WTC11 (cell line): ENCODE measurements at regions not wholly inside any gene's neighbourhood (a gene's known extent, or its start where the extent isn't known, plus 50 kb on each side); places are given as distances from the start of the nearest gene placed in this dataset.

Experiments used
- ATAC-seq: fragments of 200-7000 bp; cut with Tn5 transposase; 2 replicates; pipeline ENCODE4 v1.10.0; 2021; ENCODE audit warnings: mild to moderate bottlenecking, moderate library complexity
- CTCF ChIA-PET: fragments of 300-600 bp; sonication (Branson Sonifier 250); formaldehyde crosslinking; loops from one replicate; lab custom pipeline; 2021; ENCODE audit warnings: antibody characterized with exemption; lab: Charles Lee
- POLR2A ChIA-PET: fragments of 350-600 bp; sonication (Branson Sonifier 250); formaldehyde crosslinking; loops from one replicate; lab custom pipeline; 2021; ENCODE audit warnings: antibody characterized with exemption; lab: Charles Lee
- DNase-seq: peaks from one replicate; pipeline ENCODE4 v3.0.0; 2021; ENCODE audit warnings: low spot score
- H3K27ac Mint-ChIP-seq: 2 replicates; pipeline ENCODE4 v1.8.0; 2021; ENCODE audit warnings: mixed read lengths
- H3K27me3 Mint-ChIP-seq: 2 replicates; pipeline ENCODE4 v1.8.0; 2021; ENCODE audit warnings: low read depth, mild to moderate bottlenecking, moderate library complexity, mixed read lengths
- H3K36me3 Mint-ChIP-seq: 2 replicates; pipeline ENCODE4 v1.8.0; 2021; ENCODE audit warnings: mixed read lengths
- H3K4me1 Mint-ChIP-seq: 2 replicates; pipeline ENCODE4 v1.8.0; 2022; ENCODE audit warnings: mixed read lengths
- H3K4me3 Mint-ChIP-seq: 2 replicates; pipeline ENCODE4 v1.8.0; 2021; ENCODE audit warnings: mild to moderate bottlenecking, moderate library complexity, mixed read lengths
- H3K9me3 Mint-ChIP-seq: 2 replicates; pipeline ENCODE4 v1.8.0; 2021; ENCODE audit warnings: mixed read lengths
- ATF2 ChIP-seq: sonication (generic); formaldehyde crosslinking; IDR thresholded peaks from 2 replicates; pipeline ENCODE4 v1.8.1; 2022; ENCODE audit warnings: low read depth, missing genetic modification reagents, borderline replicate concordance
- ATF6 ChIP-seq: sonication (generic); formaldehyde crosslinking; IDR thresholded peaks from 2 replicates; pipeline ENCODE4 v1.8.1; 2023; ENCODE audit warnings: mild to moderate bottlenecking, missing genetic modification reagents
- CREM ChIP-seq: sonication (generic); formaldehyde crosslinking; IDR thresholded peaks from 2 replicates; pipeline ENCODE4 v1.8.1; 2022; ENCODE audit warnings: mild to moderate bottlenecking, missing genetic modification reagents, moderate library complexity
- CTCF ChIP-seq: fragments of 200-600 bp; IDR thresholded peaks from 2 replicates; pipeline ENCODE4 v1.8.0; 2022; ENCODE audit warnings: antibody characterized with exemption
- EMX1 ChIP-seq: fragments of 250-450 bp; sonication (Bioruptor Pico); IDR thresholded peaks from 2 replicates; pipeline ENCODE4 v1.8.0; 2021; ENCODE audit warnings: mild to moderate bottlenecking
- GABPB1 ChIP-seq: sonication (generic); formaldehyde crosslinking; IDR thresholded peaks from 2 replicates; pipeline ENCODE4 v1.8.1; 2023; ENCODE audit warnings: mild to moderate bottlenecking, missing genetic modification reagents
- JAZF1 ChIP-seq: fragments of 250-450 bp; sonication (Bioruptor Pico); IDR thresholded peaks from 2 replicates; pipeline ENCODE4 v1.9.0; 2021; ENCODE audit warnings: moderate library complexity, mild to moderate bottlenecking, inconsistent platforms
- JUN ChIP-seq: sonication (generic); formaldehyde crosslinking; IDR thresholded peaks from 2 replicates; pipeline ENCODE4 v1.8.0; 2023; ENCODE audit warnings: mild to moderate bottlenecking, missing genetic modification reagents
- MXD4 ChIP-seq: fragments of 250-450 bp; sonication (Bioruptor Pico); IDR thresholded peaks from 2 replicates; pipeline ENCODE4 v1.8.0; 2021; ENCODE audit warnings: mild to moderate bottlenecking, moderate library complexity, borderline replicate concordance
- NR2C2 ChIP-seq: sonication (generic); formaldehyde crosslinking; IDR thresholded peaks from 2 replicates; pipeline ENCODE4 v1.8.0; 2022; ENCODE audit warnings: mild to moderate bottlenecking, missing genetic modification reagents
- NR3C1 ChIP-seq: sonication (generic); formaldehyde crosslinking; conservative IDR thresholded peaks from 2 replicates; pipeline ENCODE4 v1.8.1; 2023; ENCODE audit warnings: low read depth, mild to moderate bottlenecking, missing genetic modification reagents
- ZBTB43 ChIP-seq: sonication (generic); formaldehyde crosslinking; IDR thresholded peaks from 2 replicates; pipeline ENCODE4 v1.8.1; 2023; ENCODE audit warnings: mild to moderate bottlenecking, missing genetic modification reagents
- ZNF121 ChIP-seq: sonication (generic); formaldehyde crosslinking; IDR thresholded peaks from 2 replicates; pipeline ENCODE4 v1.8.0; 2023; ENCODE audit warnings: missing genetic modification reagents
- ZNF317 ChIP-seq: sonication (generic); formaldehyde crosslinking; IDR thresholded peaks from 2 replicates; pipeline ENCODE4 v1.8.1; 2023; ENCODE audit warnings: low read depth, mild to moderate bottlenecking, moderate library complexity, missing genetic modification reagents, borderline replicate concordance
- ZNF396 ChIP-seq: fragments of 250-450 bp; sonication (Bioruptor Pico); IDR thresholded peaks from 2 replicates; pipeline ENCODE4 v1.8.0; 2021; ENCODE audit warnings: mild to moderate bottlenecking, moderate library complexity, borderline replicate concordance
- ZNF416 ChIP-seq: fragments of 250-450 bp; sonication (Bioruptor Pico); IDR thresholded peaks from 2 replicates; pipeline ENCODE4 v1.9.0; 2021; ENCODE audit warnings: mild to moderate bottlenecking, inconsistent platforms
- TF ChIP-seq, protein P1 (sequence below): fragments of 250-450 bp; sonication (Bioruptor Pico); IDR thresholded peaks from 2 replicates; pipeline ENCODE4 v1.9.0; 2021; ENCODE audit warnings: mild to moderate bottlenecking, borderline replicate concordance
- TF ChIP-seq, protein P2 (sequence below): sonication (generic); formaldehyde crosslinking; IDR thresholded peaks from 2 replicates; pipeline ENCODE4 v1.8.0; 2023; ENCODE audit warnings: missing genetic modification reagents
- TF ChIP-seq, protein P3 (sequence below): fragments of 250-450 bp; sonication (Bioruptor Pico); IDR thresholded peaks from 2 replicates; pipeline ENCODE4 v1.8.0; 2021; ENCODE audit warnings: mild to moderate bottlenecking

DNA sequence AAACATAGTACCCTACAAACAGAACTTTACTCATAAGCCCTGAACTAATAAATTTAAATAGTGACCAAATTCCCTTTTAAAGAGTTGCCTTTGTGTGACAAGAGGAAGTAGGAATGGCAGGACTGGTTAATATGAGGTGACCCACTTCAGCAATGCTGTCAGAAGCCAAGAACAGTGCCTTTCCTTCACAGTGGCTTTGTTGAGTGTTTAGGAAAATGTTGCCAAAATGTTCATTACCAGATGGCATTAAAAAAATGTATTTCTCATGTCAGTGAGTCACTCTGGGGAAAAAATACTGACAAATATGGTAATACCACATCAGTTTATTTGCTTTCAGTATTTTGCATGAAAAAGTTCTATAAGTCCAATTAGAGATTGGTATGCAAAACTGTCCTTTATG lies 103.3 kb downstream of the DIRAS2 start:
- no peak overlapping the region for H3K27ac Mint-ChIP-seq
- ATAC-seq (no peak), DNase-seq (no peak)
- TF ChIP-seq, protein P1, sequence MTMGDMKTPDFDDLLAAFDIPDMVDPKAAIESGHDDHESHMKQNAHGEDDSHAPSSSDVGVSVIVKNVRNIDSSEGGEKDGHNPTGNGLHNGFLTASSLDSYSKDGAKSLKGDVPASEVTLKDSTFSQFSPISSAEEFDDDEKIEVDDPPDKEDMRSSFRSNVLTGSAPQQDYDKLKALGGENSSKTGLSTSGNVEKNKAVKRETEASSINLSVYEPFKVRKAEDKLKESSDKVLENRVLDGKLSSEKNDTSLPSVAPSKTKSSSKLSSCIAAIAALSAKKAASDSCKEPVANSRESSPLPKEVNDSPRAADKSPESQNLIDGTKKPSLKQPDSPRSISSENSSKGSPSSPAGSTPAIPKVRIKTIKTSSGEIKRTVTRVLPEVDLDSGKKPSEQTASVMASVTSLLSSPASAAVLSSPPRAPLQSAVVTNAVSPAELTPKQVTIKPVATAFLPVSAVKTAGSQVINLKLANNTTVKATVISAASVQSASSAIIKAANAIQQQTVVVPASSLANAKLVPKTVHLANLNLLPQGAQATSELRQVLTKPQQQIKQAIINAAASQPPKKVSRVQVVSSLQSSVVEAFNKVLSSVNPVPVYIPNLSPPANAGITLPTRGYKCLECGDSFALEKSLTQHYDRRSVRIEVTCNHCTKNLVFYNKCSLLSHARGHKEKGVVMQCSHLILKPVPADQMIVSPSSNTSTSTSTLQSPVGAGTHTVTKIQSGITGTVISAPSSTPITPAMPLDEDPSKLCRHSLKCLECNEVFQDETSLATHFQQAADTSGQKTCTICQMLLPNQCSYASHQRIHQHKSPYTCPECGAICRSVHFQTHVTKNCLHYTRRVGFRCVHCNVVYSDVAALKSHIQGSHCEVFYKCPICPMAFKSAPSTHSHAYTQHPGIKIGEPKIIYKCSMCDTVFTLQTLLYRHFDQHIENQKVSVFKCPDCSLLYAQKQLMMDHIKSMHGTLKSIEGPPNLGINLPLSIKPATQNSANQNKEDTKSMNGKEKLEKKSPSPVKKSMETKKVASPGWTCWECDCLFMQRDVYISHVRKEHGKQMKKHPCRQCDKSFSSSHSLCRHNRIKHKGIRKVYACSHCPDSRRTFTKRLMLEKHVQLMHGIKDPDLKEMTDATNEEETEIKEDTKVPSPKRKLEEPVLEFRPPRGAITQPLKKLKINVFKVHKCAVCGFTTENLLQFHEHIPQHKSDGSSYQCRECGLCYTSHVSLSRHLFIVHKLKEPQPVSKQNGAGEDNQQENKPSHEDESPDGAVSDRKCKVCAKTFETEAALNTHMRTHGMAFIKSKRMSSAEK (CRISPR knock-in tag): no peak
- no peak for TF ChIP-seq ZNF396 (CRISPR knock-in tag)
- no peak for TF ChIP-seq EMX1 (CRISPR knock-in tag)
- TF ChIP-seq, protein P2, sequence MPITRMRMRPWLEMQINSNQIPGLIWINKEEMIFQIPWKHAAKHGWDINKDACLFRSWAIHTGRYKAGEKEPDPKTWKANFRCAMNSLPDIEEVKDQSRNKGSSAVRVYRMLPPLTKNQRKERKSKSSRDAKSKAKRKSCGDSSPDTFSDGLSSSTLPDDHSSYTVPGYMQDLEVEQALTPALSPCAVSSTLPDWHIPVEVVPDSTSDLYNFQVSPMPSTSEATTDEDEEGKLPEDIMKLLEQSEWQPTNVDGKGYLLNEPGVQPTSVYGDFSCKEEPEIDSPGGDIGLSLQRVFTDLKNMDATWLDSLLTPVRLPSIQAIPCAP (CRISPR knock-in tag): no peak
- no peak for TF ChIP-seq CTCF
- no peak for TF ChIP-seq JAZF1 (CRISPR knock-in tag)
- TF ChIP-seq MXD4 (CRISPR knock-in tag): no peak
- TF ChIP-seq JUN (CRISPR knock-in tag): no peak
- TF ChIP-seq NR3C1 (CRISPR knock-in tag): no peak
- TF ChIP-seq ZNF416 (CRISPR knock-in tag): no peak
- no peak for TF ChIP-seq ATF2 (CRISPR knock-in tag)
- no peak for TF ChIP-seq ZNF121 (CRISPR knock-in tag)
- TF ChIP-seq NR2C2 (CRISPR knock-in tag): no peak
- no peak for TF ChIP-seq GABPB1 (CRISPR knock-in tag)
- TF ChIP-seq ZNF317 (CRISPR knock-in tag): no peak
- TF ChIP-seq CREM (CRISPR knock-in tag): no peak
- no peak for TF ChIP-seq ATF6 (CRISPR knock-in tag)
- TF ChIP-seq ZBTB43 (CRISPR knock-in tag): no peak
- TF ChIP-seq, protein P3, sequence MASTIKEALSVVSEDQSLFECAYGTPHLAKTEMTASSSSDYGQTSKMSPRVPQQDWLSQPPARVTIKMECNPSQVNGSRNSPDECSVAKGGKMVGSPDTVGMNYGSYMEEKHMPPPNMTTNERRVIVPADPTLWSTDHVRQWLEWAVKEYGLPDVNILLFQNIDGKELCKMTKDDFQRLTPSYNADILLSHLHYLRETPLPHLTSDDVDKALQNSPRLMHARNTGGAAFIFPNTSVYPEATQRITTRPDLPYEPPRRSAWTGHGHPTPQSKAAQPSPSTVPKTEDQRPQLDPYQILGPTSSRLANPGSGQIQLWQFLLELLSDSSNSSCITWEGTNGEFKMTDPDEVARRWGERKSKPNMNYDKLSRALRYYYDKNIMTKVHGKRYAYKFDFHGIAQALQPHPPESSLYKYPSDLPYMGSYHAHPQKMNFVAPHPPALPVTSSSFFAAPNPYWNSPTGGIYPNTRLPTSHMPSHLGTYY (CRISPR knock-in tag): no peak
- H3K9me3 Mint-ChIP-seq: no peaks in the 10 kb centered on the region
- no peak overlapping the region for H3K4me3 Mint-ChIP-seq
- no peaks in the 10 kb centered on the region for H3K27me3 Mint-ChIP-seq
- POLR2A ChIA-PET: no interaction called here
- CTCF ChIA-PET: no interaction called here
- H3K36me3 Mint-ChIP-seq: no peaks in the 10 kb centered on the region
- peaks cover 37% of the 10 kb centered on the region for H3K4me1 Mint-ChIP-seq
